ENCODE measurements at regions not wholly inside any gene's neighbourhood (a gene's known extent, or its start where the extent isn't known, plus 50 kb on each side); places are given as distances from the start of the nearest gene placed in this dataset.

DNA sequence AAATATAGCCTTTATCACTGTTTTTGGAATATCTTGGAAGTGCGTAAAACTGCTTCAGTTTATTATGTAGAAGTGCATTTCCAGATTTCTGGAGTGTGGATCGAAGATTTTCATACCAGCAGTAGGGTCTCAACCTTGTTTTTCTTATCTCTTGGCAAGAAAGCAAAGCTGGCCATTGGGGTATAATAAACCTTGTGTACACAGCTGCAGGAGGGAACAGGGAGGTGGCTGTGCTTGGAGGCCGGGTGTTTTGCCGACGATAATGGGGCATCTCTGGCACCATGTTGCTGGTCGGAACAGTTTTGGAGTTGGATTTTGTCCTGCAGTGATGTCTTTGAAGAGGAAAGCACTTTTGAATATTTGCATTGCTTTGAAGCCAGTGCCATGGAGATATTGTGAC is 308.8 kb upstream of the DMRT1 start:
- Histone ChIP-seq H2BK5ac (ENCODE audit: low read length) (no peak overlapping the region), H2BK15ac (ENCODE audit: low read length) (no peak overlapping the region), H3K4ac (ENCODE audit: low read length) (no peak overlapping the region), H3K14ac (ENCODE audit: low read length) (no peak overlapping the region), H3K27ac (replicated peaks; ENCODE audit: low read length) (no peak overlapping the region), H3K36me3 (replicated peaks in 1 of 2; ENCODE audit: control insufficient read depth in 2 of 2, insufficient read depth in 2 of 2, low read length in 2 of 2) (no peaks in the 10 kb centered on the region), H2BK12ac (ENCODE audit: low read length) (no peak overlapping the region), H3K4me1 (ENCODE audit: control insufficient read depth in 2 of 2, insufficient read depth in 1 of 2, low read depth in 1 of 2, low read length in 2 of 2) (peaks cover 2 to 7% of the 10 kb centered on the region in 2 donors), H2AFZ (ENCODE audit: low read length) (no peak overlapping the region), H2AK5ac (ENCODE audit: low read depth, low read length) (no peak overlapping the region), H4K8ac (ENCODE audit: low read depth, low read length) (no peak overlapping the region), H2BK120ac (ENCODE audit: low read depth, low read length) (no peak overlapping the region), H3K23ac (ENCODE audit: low read depth, low read length, poor library complexity) (no peak overlapping the region), H3K18ac (ENCODE audit: low read length) (no peak overlapping the region), H3K79me1 (ENCODE audit: low read depth, low read length) (no peaks in the 10 kb centered on the region), H3K27me3 (ENCODE audit: control insufficient read depth in 3 of 3, insufficient read depth in 3 of 3, low read depth in 1 of 3, low read length in 3 of 3) (no peaks in the 10 kb centered on the region), H3K9ac (ENCODE audit: low read depth, low read length, poor library complexity) (no peak overlapping the region), H4K91ac (ENCODE audit: low read depth, low read length, poor library complexity) (no peak overlapping the region), H3K4me3 (ENCODE audit: low read length in 2 of 2) (no peak overlapping the region), H3K4me2 (ENCODE audit: insufficient read depth, low read length, poor library complexity, severe bottlenecking) (no peak overlapping the region), H3K9me3 (replicated peaks in 1 of 2; ENCODE audit: control insufficient read depth in 2 of 2, insufficient read depth in 1 of 2, low read depth in 1 of 2, low read length in 2 of 2) (no peaks in the 10 kb centered on the region)
- WGBS, 2 donors (ENCODE audit: extremely low coverage in 2 of 2, insufficient read length in 2 of 2, insufficient replicate concordance in 1 of 2) = no CpG with 5 or more reads among the region's 6 CpGs
- no peak for DNase-seq (ENCODE audit: low spot score)

DNA sequence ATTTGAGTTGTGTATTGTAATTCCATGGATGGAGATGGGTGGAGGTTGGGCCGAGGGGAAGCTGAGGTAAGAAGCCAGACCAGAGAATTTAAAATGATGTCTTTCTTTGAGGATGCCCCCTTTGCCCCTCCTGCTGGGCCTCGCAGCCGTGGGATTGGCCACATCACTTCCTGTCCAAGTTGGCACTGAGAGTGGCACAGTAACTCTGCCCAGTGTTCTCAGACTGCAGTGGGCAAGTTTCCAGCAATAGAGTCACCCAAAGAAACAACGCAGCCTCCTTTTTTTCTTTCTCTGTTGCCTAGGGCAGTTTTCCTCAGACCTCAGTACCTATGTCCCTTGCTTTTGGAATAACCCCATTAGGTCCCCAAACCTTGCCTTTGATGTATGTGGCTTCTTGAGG is 306.6 kb upstream of the DMRT1 start:
- no peaks in the 10 kb centered on the region for H3K27me3 ChIP-seq (ENCODE audit: control insufficient read depth in 3 of 3, insufficient read depth in 3 of 3, low read depth in 1 of 3, low read length in 3 of 3)
- DNase-seq (ENCODE audit: low spot score) = no peak
- H4K91ac ChIP-seq (ENCODE audit: low read depth, low read length, poor library complexity) = no peak overlapping the region
- WGBS, 2 donors (ENCODE audit: extremely low coverage in 2 of 2, insufficient read length in 2 of 2, insufficient replicate concordance in 1 of 2) = no CpG with 5 or more reads among the region's 4 CpGs
- no peak overlapping the region for H2BK5ac ChIP-seq (ENCODE audit: low read length)
- no peak overlapping the region for H2AFZ ChIP-seq (ENCODE audit: low read length)
- no peak overlapping the region for H2BK15ac ChIP-seq (ENCODE audit: low read length)
- no peak overlapping the region for H3K18ac ChIP-seq (ENCODE audit: low read length)
- H3K4me3 ChIP-seq (ENCODE audit: low read length in 2 of 2) = no peak overlapping the region
- H3K4ac ChIP-seq (ENCODE audit: low read length) = no peak overlapping the region
- H3K79me1 ChIP-seq (ENCODE audit: low read depth, low read length) = peaks cover 2% of the 10 kb centered on the region
- H3K9ac ChIP-seq (ENCODE audit: low read depth, low read length, poor library complexity) = no peak overlapping the region
- no peak overlapping the region for H3K23ac ChIP-seq (ENCODE audit: low read depth, low read length, poor library complexity)
- H2BK12ac ChIP-seq (ENCODE audit: low read length) = no peak overlapping the region
- no peak overlapping the region for H2BK120ac ChIP-seq (ENCODE audit: low read depth, low read length)
- H3K36me3 ChIP-seq (replicated peaks in 1 of 2; ENCODE audit: control insufficient read depth in 2 of 2, insufficient read depth in 2 of 2, low read length in 2 of 2) = no peaks in the 10 kb centered on the region
- H3K9me3 ChIP-seq (replicated peaks in 1 of 2; ENCODE audit: control insufficient read depth in 2 of 2, insufficient read depth in 1 of 2, low read depth in 1 of 2, low read length in 2 of 2) = peaks cover 0 to 6% of the 10 kb centered on the region in 2 donors
- no peak overlapping the region for H3K14ac ChIP-seq (ENCODE audit: low read length)
- no peak overlapping the region for H2AK5ac ChIP-seq (ENCODE audit: low read depth, low read length)
- H4K8ac ChIP-seq (ENCODE audit: low read depth, low read length) = no peak overlapping the region
- H3K4me2 ChIP-seq (ENCODE audit: insufficient read depth, low read length, poor library complexity, severe bottlenecking) = no peak overlapping the region
- peaks cover 2 to 7% of the 10 kb centered on the region in 2 donors for H3K4me1 ChIP-seq (ENCODE audit: control insufficient read depth in 2 of 2, insufficient read depth in 1 of 2, low read depth in 1 of 2, low read length in 2 of 2)
- H3K27ac ChIP-seq (replicated peaks; ENCODE audit: low read length) = no peak overlapping the region

DNA sequence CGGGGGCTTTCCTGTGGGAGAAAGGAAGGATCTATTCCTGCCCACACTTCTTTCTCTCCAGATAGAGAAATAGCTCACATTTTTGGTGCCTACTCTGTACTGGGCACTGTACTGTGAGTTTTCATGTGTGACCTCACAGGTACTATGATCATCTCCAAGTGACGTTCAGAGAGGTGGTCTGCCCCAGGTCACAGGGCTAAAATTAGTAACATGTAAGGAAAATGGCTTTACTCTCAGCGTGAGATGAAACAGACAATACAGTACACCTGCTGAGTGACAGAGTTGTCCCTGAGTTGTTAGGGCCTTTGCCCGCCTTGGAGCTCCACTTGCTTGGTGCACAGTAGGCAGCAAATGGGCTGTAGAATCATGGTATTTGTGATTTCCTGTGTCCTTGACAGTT is 306.1 kb upstream of the DMRT1 start:
- Histone ChIP-seq H4K8ac (ENCODE audit: low read depth, low read length) (no peak overlapping the region), H3K18ac (ENCODE audit: low read length) (no peak overlapping the region), H2AFZ (ENCODE audit: low read length) (no peak overlapping the region), H4K91ac (ENCODE audit: low read depth, low read length, poor library complexity) (no peak overlapping the region), H3K27ac (replicated peaks; ENCODE audit: low read length) (no peak overlapping the region), H3K36me3 (replicated peaks in 1 of 2; ENCODE audit: control insufficient read depth in 2 of 2, insufficient read depth in 2 of 2, low read length in 2 of 2) (no peaks in the 10 kb centered on the region), H2AK5ac (ENCODE audit: low read depth, low read length) (no peak overlapping the region), H3K4ac (ENCODE audit: low read length) (no peak overlapping the region), H3K14ac (ENCODE audit: low read length) (no peak overlapping the region), H3K79me1 (ENCODE audit: low read depth, low read length) (peaks cover 2% of the 10 kb centered on the region), H3K23ac (ENCODE audit: low read depth, low read length, poor library complexity) (no peak overlapping the region), H3K9ac (ENCODE audit: low read depth, low read length, poor library complexity) (no peak overlapping the region), H3K27me3 (ENCODE audit: control insufficient read depth in 3 of 3, insufficient read depth in 3 of 3, low read depth in 1 of 3, low read length in 3 of 3) (no peaks in the 10 kb centered on the region), H2BK12ac (ENCODE audit: low read length) (no peak overlapping the region), H2BK120ac (ENCODE audit: low read depth, low read length) (no peak overlapping the region), H2BK5ac (ENCODE audit: low read length) (no peak overlapping the region), H3K9me3 (replicated peaks in 1 of 2; ENCODE audit: control insufficient read depth in 2 of 2, insufficient read depth in 1 of 2, low read depth in 1 of 2, low read length in 2 of 2) (peaks cover 0 to 11% of the 10 kb centered on the region in 2 donors), H2BK15ac (ENCODE audit: low read length) (no peak overlapping the region), H3K4me2 (ENCODE audit: insufficient read depth, low read length, poor library complexity, severe bottlenecking) (no peak overlapping the region), H3K4me3 (ENCODE audit: low read length in 2 of 2) (no peak overlapping the region), H3K4me1 (ENCODE audit: control insufficient read depth in 2 of 2, insufficient read depth in 1 of 2, low read depth in 1 of 2, low read length in 2 of 2) (peaks cover 2 to 7% of the 10 kb centered on the region in 2 donors)
- no peak for DNase-seq (ENCODE audit: low spot score)
- no CpG with 5 or more reads among the region's 4 CpGs for WGBS, 2 donors (ENCODE audit: extremely low coverage in 2 of 2, insufficient read length in 2 of 2, insufficient replicate concordance in 1 of 2)

DNA sequence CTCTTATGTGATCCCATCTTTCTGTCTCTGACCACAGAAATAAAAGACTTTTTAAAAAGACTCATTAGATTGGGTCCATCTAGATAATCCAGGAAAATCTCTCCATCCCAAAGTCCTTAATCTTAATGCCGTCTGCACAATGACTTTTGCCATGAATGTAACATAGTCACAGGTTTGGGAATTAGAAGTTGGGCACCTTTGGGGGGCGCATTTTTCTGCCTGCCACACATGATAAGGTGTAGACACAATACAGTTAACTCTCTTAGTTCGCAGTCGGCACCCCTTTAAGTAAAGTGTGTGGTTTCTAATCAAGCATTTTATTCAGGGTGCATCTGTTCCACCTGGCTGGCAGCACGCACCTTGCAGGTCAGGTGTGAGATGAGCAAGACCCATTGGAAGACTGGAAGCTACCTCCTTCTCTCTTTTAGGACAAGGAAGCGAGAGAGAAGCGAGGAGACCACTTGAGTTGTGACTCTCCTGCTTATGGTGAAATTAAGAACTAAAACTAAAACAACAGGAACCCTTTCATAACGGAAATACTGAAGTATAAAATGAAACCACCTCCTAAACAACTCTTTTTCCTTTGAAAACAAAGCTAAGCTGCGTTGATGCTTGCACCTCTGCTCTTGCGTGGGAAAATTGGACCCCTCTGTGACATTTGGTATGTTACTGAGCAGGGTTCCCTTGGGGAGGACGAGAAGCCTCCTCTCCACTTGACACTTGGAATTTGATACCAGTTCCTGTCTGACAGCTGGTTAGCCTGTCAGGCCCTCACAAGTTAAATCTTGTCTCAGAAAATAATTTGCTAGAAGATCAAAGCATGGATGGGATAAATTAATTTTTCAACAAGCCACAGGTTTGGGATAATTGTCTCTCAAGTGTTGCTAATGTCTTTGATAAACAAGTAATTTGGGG is 304.6 kb upstream of the DMRT1 start:
- H3K14ac ChIP-seq (ENCODE audit: low read length) = no peak overlapping the region
- no peak overlapping the region for H3K23ac ChIP-seq (ENCODE audit: low read depth, low read length, poor library complexity)
- H3K27ac ChIP-seq (replicated peaks; ENCODE audit: low read length) = no peak overlapping the region
- WGBS, 2 donors (ENCODE audit: extremely low coverage in 2 of 2, insufficient read length in 2 of 2, insufficient replicate concordance in 1 of 2) = no CpG with 5 or more reads among the region's 11 CpGs
- no peak overlapping the region for H2BK15ac ChIP-seq (ENCODE audit: low read length)
- H2BK5ac ChIP-seq (ENCODE audit: low read length) = no peak overlapping the region
- no peak overlapping the region for H4K8ac ChIP-seq (ENCODE audit: low read depth, low read length)
- H2BK12ac ChIP-seq (ENCODE audit: low read length) = no peak overlapping the region
- H3K79me1 ChIP-seq (ENCODE audit: low read depth, low read length) = peaks cover 2% of the 10 kb centered on the region
- no peak overlapping the region for H2BK120ac ChIP-seq (ENCODE audit: low read depth, low read length)
- no peak overlapping the region for H2AK5ac ChIP-seq (ENCODE audit: low read depth, low read length)
- no peak overlapping the region for H3K4me2 ChIP-seq (ENCODE audit: insufficient read depth, low read length, poor library complexity, severe bottlenecking)
- no peak overlapping the region for H3K18ac ChIP-seq (ENCODE audit: low read length)
- H3K9ac ChIP-seq (ENCODE audit: low read depth, low read length, poor library complexity) = no peak overlapping the region
- no peak overlapping the region for H4K91ac ChIP-seq (ENCODE audit: low read depth, low read length, poor library complexity)
- H3K9me3 ChIP-seq (replicated peaks in 1 of 2; ENCODE audit: control insufficient read depth in 2 of 2, insufficient read depth in 1 of 2, low read depth in 1 of 2, low read length in 2 of 2) = peaks cover 0 to 12% of the 10 kb centered on the region in 2 donors
- H3K27me3 ChIP-seq (ENCODE audit: control insufficient read depth in 3 of 3, insufficient read depth in 3 of 3, low read depth in 1 of 3, low read length in 3 of 3) = no peaks in the 10 kb centered on the region
- no peaks in the 10 kb centered on the region for H3K36me3 ChIP-seq (replicated peaks in 1 of 2; ENCODE audit: control insufficient read depth in 2 of 2, insufficient read depth in 2 of 2, low read length in 2 of 2)
- H2AFZ ChIP-seq (ENCODE audit: low read length) = no peak overlapping the region
- H3K4me3 ChIP-seq (ENCODE audit: low read length in 2 of 2) = no peak overlapping the region
- H3K4ac ChIP-seq (ENCODE audit: low read length) = no peak overlapping the region
- peaks cover 2 to 7% of the 10 kb centered on the region in 2 donors for H3K4me1 ChIP-seq (ENCODE audit: control insufficient read depth in 2 of 2, insufficient read depth in 1 of 2, low read depth in 1 of 2, low read length in 2 of 2)
- no peak for DNase-seq (ENCODE audit: low spot score)

Data from neuronal stem cell (in vitro differentiated cells).